HepG2 (cell line): ENCODE measurements at regions not wholly inside any gene's neighbourhood (a gene's known extent, or its start where the extent isn't known, plus 50 kb on each side); places are given as distances from the start of the nearest gene placed in this dataset.

Experiments used
- ATAC-seq: fragments of 200-7000 bp; cut with Tn5 transposase; 3 replicates; pipeline ENCODE4 v1.9.1; 2020; ENCODE audit warnings: mild to moderate bottlenecking, moderate library complexity
- BruUV-seq: library from RNA; stranded (reverse); fragments of 400-500 nt; replicated peaks from 2 replicates; lab custom pipeline; 2021; lab: Mats Ljungman, UMichigan
- CTCF ChIA-PET: fragments of 300-600 bp; formaldehyde crosslinking; extraction: SDS; loops from one replicate; lab custom pipeline; 2021; ENCODE audit warnings: low total read pairs, inconsistent platforms, low intra/inter-chr PET ratio; lab: Yijun Ruan, JAX
- POLR2A ChIA-PET: fragments of 350-600 bp; sonication (Branson Sonifier 250); formaldehyde crosslinking; loops from one replicate; lab custom pipeline; 2020; ENCODE audit warnings: antibody characterized with exemption, inconsistent platforms; lab: Yijun Ruan, JAX
- DNase-seq: peaks from one replicate; pipeline ENCODE4 v3.0.0-alpha.2; 2015; ENCODE audit warnings: low spot score
- FAIRE-seq: peaks from 3 replicates; lab custom pipeline; 2011; peaks lifted over from hg19 to GRCh38; lab: Jason Lieb, UNC
- H2AFZ ChIP-seq: one replicate; pipeline ENCODE4 v1.6.1; 2011; ENCODE audit warnings: low read length, inconsistent platforms
- H3K27ac ChIP-seq: fragments of 300-600 bp; 3 replicates; pipeline ENCODE4 v1.8.0; 2011; ENCODE audit warnings: mixed run types, mild to moderate bottlenecking, mixed read lengths, low read length, inconsistent platforms; ENCODE audit not compliant: insufficient read depth; ENCODE audit errors: extremely low read length
- H3K27me3 ChIP-seq, 2 experiments: fragments of 200-600 bp in 1 of 2; 2 replicates in 1 of 2; 3 replicates in 1 of 2; pipeline versions ENCODE4 v1.6.0 to v1.8.0; 2011; ENCODE audit warnings: low read length in 2 of 2, mild to moderate bottlenecking in 2 of 2, moderate library complexity in 2 of 2, inconsistent platforms in 1 of 2; ENCODE audit not compliant: insufficient read depth in 2 of 2, control insufficient read depth in 1 of 2
- H3K36me3 ChIP-seq, 2 experiments: fragments of 200-600 bp in 1 of 2; replicated peaks in 1 of 2; 2 replicates in 1 of 2; 3 replicates in 1 of 2; pipeline versions ENCODE4 v1.5.1 to v1.8.0; 2011; ENCODE audit warnings: low read length in 2 of 2, inconsistent platforms in 1 of 2; ENCODE audit not compliant: insufficient read depth in 2 of 2, control insufficient read depth in 1 of 2
- H3K4me1 ChIP-seq: 2 replicates; pipeline ENCODE4 v1.5.1; 2012; ENCODE audit warnings: low read length, inconsistent platforms; ENCODE audit not compliant: insufficient read depth
- H3K4me2 ChIP-seq: 2 replicates; pipeline ENCODE4 v1.6.0; 2011; ENCODE audit warnings: low read depth, low read length, inconsistent platforms
- H3K4me3 ChIP-seq, 3 experiments: fragments of 200-600 bp in 1 of 3; sonication (generic), shearing (Covaris generic) in 1 of 3; replicated peaks in 1 of 3; 2 replicates each; pipeline ENCODE4 v1.5.1; 2011 to 2016; ENCODE audit warnings: low read length in 3 of 3, inconsistent platforms in 2 of 3, low read depth in 2 of 3, mild to moderate bottlenecking in 2 of 3, control low read depth in 1 of 3, mixed read lengths in 1 of 3; ENCODE audit not compliant: insufficient read depth in 1 of 3
- H3K79me2 ChIP-seq: one replicate; pipeline ENCODE4 v1.6.1; 2011; ENCODE audit warnings: low read length, inconsistent platforms; ENCODE audit not compliant: insufficient read depth
- H3K9ac ChIP-seq: 2 replicates; pipeline ENCODE4 v1.6.0; 2011; ENCODE audit warnings: mild to moderate bottlenecking, low read depth, low read length, inconsistent platforms; ENCODE audit not compliant: insufficient read depth
- H3K9me3 ChIP-seq: 2 replicates; pipeline ENCODE4 v1.5.1; 2012; ENCODE audit warnings: mild to moderate bottlenecking, low read length
- H4K20me1 ChIP-seq: 2 replicates; pipeline ENCODE4 v1.6.0; 2011; ENCODE audit warnings: inconsistent platforms, mild to moderate bottlenecking, low read length, moderate library complexity; ENCODE audit not compliant: insufficient read depth
- CC2D1A ChIP-seq: sonication (generic); formaldehyde crosslinking; IDR thresholded peaks from 2 replicates; pipeline ENCODE4 v1.8.1; 2023; ENCODE audit warnings: mild to moderate bottlenecking, missing genetic modification reagents
- MTF1 ChIP-seq: sonication (generic); formaldehyde crosslinking; IDR thresholded peaks from 2 replicates; pipeline ENCODE4 v1.5.0; 2020; ENCODE audit warnings: missing genetic modification reagents
- NFRKB ChIP-seq: fragments of 450-650 bp; IDR thresholded peaks from 2 replicates; pipeline ENCODE4 v1.6.1; 2017
- PAX8 ChIP-seq: sonication (generic); formaldehyde crosslinking; IDR thresholded peaks from 2 replicates; pipeline ENCODE4 v1.8.0; 2022; ENCODE audit warnings: mild to moderate bottlenecking, missing genetic modification reagents, borderline replicate concordance
- POLR2AphosphoS2 ChIP-seq: IDR thresholded peaks from 2 replicates; pipeline ENCODE4 v1.6.1; 2011; ENCODE audit warnings: low read depth, low read length, improper control_type of control experiment
- RAD51 ChIP-seq: fragments of 450-650 bp; IDR thresholded peaks from 2 replicates; pipeline ENCODE4 v1.6.1; 2016; ENCODE audit warnings: borderline replicate concordance
- SKI ChIP-seq: fragments of 450-650 bp; IDR thresholded peaks from one replicate; pipeline ENCODE4 v1.6.1; 2018; ENCODE audit warnings: mild to moderate bottlenecking; ENCODE audit not compliant: partially characterized antibody
- ZBTB42 ChIP-seq: sonication (generic); formaldehyde crosslinking; IDR thresholded peaks from 2 replicates; pipeline ENCODE4 v1.5.0; 2020; ENCODE audit warnings: mild to moderate bottlenecking, missing genetic modification reagents
- ZKSCAN5 ChIP-seq: sonication (generic); formaldehyde crosslinking; IDR thresholded peaks from 2 replicates; pipeline ENCODE4 v1.5.1; 2020; ENCODE audit warnings: mild to moderate bottlenecking, missing genetic modification reagents
- ZNF382 ChIP-seq: sonication (generic); formaldehyde crosslinking; IDR thresholded peaks from 2 replicates; pipeline ENCODE4 v1.5.0; 2020; ENCODE audit warnings: missing genetic modification reagents, mild to moderate bottlenecking, borderline replicate concordance
- ZNF446 ChIP-seq: sonication (generic); formaldehyde crosslinking; IDR thresholded peaks from 2 replicates; pipeline ENCODE4 v1.5.0; 2020; ENCODE audit warnings: mild to moderate bottlenecking, missing genetic modification reagents
- ZNF709 ChIP-seq: sonication (generic); formaldehyde crosslinking; IDR thresholded peaks from 2 replicates; pipeline ENCODE4 v1.5.0; 2020; ENCODE audit warnings: mild to moderate bottlenecking, missing genetic modification reagents
- WGBS: methylation state at CpG from one replicate; pipeline ENCODE4 v1.1.6; 2017; ENCODE audit warnings: low lambda C conversion rate; 5-methylcytosine and 5-hydroxymethylcytosine counted together
- in situ Hi-C: cut with HindIII; loops from 2 replicates; pipeline ENCODE4 v1.10.0; 2017; ENCODE audit warnings: low pct_unique_long_range_greater_than_20kb; ENCODE audit not compliant: extremely low pct_ligation_motif_present
- intact Hi-C: fragments of 100-400 bp; cut with micrococcal nuclease; formaldehyde crosslinking; loops from one replicate; pipeline ENCODE4 v1.10.0; 2022; ENCODE audit not compliant: unreplicated experiment
- TF ChIP-seq, protein P1 (sequence below): IDR thresholded peaks from 2 replicates; pipeline ENCODE4 v1.6.1; 2012; ENCODE audit warnings: low read depth, low read length, improper control_type of control experiment
- TF ChIP-seq, protein P2 (sequence below): sonication (generic); formaldehyde crosslinking; IDR thresholded peaks from 2 replicates; pipeline ENCODE4 v1.4.0; 2020; ENCODE audit warnings: missing genetic modification reagents
- TF ChIP-seq, protein P3 (sequence below): sonication (generic); formaldehyde crosslinking; conservative IDR thresholded peaks from 2 replicates; pipeline ENCODE4 v1.5.0; 2020; ENCODE audit warnings: missing genetic modification reagents
- TF ChIP-seq, protein P4 (sequence below): sonication (generic); formaldehyde crosslinking; IDR thresholded peaks from 2 replicates; pipeline ENCODE4 v1.4.0; 2020; ENCODE audit warnings: missing genetic modification reagents, low read depth, mild to moderate bottlenecking, borderline replicate concordance
- TF ChIP-seq, protein P5 (sequence below): IDR thresholded peaks from 2 replicates; pipeline ENCODE4 v1.6.1; 2016; ENCODE audit warnings: missing biosample characterization, missing genetic modification reagents, low read depth

DNA sequence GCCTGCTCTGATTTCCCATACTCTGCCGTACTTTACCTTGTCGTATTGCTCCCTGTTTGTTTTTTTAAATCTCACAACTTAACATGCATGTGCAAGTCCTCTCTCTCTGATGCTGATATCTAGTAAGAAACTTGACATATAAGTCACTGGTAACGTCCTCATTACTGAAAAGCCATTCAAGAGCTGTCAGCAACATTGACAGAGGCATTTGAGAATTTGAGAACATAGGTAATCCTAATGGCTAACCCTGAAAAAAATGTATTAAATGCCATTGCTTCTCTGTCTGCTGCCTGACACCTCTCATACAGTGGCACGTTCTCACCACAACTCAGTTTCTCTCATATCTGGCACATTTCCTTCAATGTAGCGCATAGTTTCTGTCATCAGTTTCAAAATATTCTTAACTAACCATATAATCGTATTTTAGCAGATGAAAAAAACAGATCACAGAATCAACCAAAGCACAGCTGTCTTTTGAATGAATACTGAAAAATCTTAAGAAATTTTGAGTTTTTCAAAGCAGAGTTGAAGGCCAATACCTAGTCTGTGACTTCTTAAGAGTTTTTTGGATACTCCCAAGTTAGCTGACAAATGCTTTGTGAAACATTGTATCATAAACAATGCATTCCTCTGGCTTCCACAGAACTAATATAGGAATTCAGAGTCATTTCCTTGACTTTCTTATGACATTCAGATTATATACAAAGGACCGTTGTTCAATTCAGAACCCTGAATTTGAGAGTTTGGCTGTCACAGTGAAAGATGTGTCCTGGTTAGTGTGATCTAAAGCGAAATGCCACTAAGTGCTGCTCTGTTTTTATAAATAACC, 996.4 kb downstream of the C4orf33 start (continued):
- TF ChIP-seq MTF1 (no peak), ZNF446 (no peak)
- TF ChIP-seq, protein P1, sequence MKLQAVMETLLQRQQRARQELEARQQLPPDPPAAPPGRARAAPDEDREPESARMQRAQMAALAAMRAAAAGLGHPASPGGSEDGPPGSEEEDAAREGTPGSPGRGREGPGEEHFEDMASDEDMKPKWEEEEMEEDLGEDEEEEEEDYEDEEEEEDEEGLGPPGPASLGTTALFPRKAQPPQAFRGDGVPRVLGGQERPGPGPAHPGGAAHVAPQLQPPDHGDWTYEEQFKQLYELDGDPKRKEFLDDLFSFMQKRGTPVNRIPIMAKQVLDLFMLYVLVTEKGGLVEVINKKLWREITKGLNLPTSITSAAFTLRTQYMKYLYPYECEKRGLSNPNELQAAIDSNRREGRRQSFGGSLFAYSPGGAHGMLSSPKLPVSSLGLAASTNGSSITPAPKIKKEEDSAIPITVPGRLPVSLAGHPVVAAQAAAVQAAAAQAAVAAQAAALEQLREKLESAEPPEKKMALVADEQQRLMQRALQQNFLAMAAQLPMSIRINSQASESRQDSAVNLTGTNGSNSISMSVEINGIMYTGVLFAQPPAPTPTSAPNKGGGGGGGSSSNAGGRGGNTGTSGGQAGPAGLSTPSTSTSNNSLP = no peak
- TF ChIP-seq, protein P2, sequence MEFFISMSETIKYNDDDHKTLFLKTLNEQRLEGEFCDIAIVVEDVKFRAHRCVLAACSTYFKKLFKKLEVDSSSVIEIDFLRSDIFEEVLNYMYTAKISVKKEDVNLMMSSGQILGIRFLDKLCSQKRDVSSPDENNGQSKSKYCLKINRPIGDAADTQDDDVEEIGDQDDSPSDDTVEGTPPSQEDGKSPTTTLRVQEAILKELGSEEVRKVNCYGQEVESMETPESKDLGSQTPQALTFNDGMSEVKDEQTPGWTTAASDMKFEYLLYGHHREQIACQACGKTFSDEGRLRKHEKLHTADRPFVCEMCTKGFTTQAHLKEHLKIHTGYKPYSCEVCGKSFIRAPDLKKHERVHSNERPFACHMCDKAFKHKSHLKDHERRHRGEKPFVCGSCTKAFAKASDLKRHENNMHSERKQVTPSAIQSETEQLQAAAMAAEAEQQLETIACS (CRISPR knock-in tag) = no peak

DNA sequence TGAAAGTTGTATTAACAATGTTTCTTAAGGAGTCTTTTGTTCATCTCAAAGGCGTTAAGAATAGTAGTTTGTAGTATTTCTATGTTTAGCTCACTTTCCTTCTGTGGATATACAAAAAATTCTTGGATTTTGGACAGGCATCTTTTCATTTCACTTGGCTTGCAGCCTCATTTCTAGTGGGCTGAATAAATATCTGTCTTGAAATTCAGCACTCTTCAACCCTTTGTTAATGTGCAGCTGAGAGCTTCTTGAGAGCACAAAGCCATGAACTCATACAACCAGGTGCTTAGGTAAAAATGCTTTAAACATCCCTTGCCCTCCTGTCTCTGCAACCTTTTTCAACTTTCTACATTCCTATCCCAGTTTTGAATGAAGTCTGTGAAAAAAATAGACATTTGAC, 1003.2 kb downstream of the C4orf33 start:
- no peak overlapping the region for H2AFZ ChIP-seq
- FAIRE-seq (no peak), DNase-seq (no peak), ATAC-seq (no peak)
- H3K27me3 ChIP-seq = no peaks in the 10 kb centered on the region
- H3K4me3 ChIP-seq = no peak overlapping the region
- H3K4me2 ChIP-seq = no peak overlapping the region
- ChIA-PET POLR2A (no interaction called here), CTCF (no interaction called here)
- no peaks in the 10 kb centered on the region for H3K4me1 ChIP-seq
- H3K27ac ChIP-seq = no peak overlapping the region
- no peaks in the 10 kb centered on the region for H3K79me2 ChIP-seq
- in situ Hi-C loops (no loop called here), intact Hi-C loops (no loop called here)
- no peaks in the 10 kb centered on the region for H3K9me3 ChIP-seq
- H3K36me3 ChIP-seq = no peaks in the 10 kb centered on the region
- WGBS = 0% methylated on average over 1 of the region's 1 CpG
- no peaks in the 10 kb centered on the region for H4K20me1 ChIP-seq
- no TSS peak for BruUV-seq
- no peak overlapping the region for H3K9ac ChIP-seq
- TF ChIP-seq CC2D1A (no peak), POLR2AphosphoS2 (no peak), ZNF709 (CRISPR knock-in tag) (no peak), NFRKB (no peak), PAX8 (CRISPR knock-in tag) (no peak), SKI (no peak), ZNF382 (no peak), ZBTB42 (no peak), ZKSCAN5 (CRISPR knock-in tag) (no peak), RAD51 (no peak)
- TF ChIP-seq, protein P3, sequence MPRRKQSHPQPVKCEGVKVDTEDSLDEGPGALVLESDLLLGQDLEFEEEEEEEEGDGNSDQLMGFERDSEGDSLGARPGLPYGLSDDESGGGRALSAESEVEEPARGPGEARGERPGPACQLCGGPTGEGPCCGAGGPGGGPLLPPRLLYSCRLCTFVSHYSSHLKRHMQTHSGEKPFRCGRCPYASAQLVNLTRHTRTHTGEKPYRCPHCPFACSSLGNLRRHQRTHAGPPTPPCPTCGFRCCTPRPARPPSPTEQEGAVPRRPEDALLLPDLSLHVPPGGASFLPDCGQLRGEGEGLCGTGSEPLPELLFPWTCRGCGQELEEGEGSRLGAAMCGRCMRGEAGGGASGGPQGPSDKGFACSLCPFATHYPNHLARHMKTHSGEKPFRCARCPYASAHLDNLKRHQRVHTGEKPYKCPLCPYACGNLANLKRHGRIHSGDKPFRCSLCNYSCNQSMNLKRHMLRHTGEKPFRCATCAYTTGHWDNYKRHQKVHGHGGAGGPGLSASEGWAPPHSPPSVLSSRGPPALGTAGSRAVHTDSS (CRISPR knock-in tag) = no peak
- TF ChIP-seq, protein P4, sequence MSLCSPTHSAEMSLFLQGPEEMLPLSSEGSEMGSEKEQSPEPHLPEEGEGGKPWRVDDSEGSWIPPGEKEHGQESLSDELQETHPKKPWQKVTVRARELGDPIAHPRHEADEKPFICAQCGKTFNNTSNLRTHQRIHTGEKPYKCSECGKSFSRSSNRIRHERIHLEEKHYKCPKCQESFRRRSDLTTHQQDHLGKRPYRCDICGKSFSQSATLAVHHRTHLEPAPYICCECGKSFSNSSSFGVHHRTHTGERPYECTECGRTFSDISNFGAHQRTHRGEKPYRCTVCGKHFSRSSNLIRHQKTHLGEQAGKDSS (CRISPR knock-in tag) = no peak
- TF ChIP-seq, protein P5, sequence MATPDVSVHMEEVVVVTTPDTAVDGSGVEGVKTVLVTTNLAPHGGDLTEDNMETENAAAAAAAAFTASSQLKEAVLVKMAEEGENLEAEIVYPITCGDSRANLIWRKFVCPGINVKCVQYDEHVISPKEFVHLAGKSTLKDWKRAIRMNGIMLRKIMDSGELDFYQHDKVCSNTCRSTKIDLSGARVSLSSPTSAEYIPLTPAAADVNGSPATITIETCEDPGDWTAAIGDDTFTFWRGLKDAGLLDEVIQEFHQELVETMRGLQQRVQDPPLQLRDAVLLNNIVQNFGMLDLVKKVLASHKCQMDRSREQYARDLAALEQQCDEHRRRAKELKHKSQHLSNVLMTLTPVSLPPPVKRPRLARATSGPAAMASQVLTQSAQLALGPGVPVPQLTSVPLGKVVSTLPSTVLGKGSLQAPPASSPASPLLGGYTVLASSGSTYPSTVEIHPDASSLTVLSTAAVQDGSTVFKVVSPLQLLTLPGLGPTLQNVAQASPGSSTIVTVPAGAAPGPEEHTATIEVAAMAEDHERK (CRISPR knock-in tag) = no peak
